ENCODE measurements at regions not wholly inside any gene's neighbourhood (a gene's known extent, or its start where the extent isn't known, plus 50 kb on each side); places are given as distances from the start of the nearest gene placed in this dataset.

- no peak for TF ChIP-seq CTCF (IDR thresholded peaks at IDR 0.05)
- no peak for TF ChIP-seq POLR2A (IDR thresholded peaks at IDR 0.05)
Measured at GRCh38 chr12:74370608-74371216, 166.9 kb upstream of the ATXN7L3B start.
